GM18520 (cell line): ENCODE measurements at regions not wholly inside any gene's neighbourhood (a gene's known extent, or its start where the extent isn't known, plus 50 kb on each side); places are given as distances from the start of the nearest gene placed in this dataset.

ENCODE experiments used
- ATAC-seq: cut with Tn5 transposase; IDR thresholded peaks from one replicate; pipeline ENCODE4 v1.9.1; 2021; ENCODE audit not compliant: unreplicated experiment

DNA sequence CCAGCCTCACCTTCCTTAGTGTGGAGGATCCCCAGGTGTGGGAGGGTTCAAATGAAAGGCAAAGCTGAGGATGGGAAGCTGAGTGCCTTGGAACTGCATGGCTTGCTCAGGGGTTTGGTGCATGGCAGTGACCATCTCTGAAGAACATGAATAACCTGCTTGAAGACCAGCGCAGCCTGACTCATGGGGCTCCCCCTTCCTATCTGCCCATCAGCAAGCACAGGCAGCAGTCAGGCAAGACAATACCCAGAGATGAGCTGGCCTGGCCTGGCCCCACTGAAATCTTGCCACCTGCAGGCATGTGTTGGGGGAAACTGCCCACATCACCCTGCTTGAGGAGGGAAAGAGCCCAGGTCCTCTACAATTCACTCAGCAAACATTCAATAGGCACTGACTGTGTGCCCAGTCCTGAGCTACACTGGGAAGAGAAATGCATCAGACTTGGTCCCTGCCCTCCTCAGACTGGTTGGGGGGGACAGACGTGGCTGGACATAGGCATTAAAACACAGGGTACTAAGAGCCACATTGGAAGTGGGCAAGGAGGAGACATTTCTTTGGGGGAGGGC is 105.0 kb upstream of the ALDH1B1 start:
- no peak for ATAC-seq

DNA sequence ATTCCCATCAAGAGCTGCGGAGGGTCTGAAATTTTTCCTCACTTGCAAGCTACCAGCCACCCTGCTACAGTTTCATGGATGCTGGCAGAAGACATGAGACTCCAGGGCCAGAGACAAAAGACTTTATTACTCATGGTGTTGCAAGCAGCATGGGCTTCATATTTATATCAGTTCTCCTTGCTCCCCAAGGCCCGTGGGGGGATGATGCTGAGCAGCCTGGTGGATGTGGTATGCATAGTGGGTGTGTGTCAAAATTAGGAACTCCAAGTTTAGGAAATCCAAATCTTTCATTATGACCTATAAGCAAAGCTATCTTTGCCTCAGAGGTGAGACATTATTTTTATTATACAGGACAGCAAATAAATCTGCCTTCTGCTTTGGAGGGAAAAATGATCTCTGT is 105.7 kb upstream of the ALDH1B1 start:
- no peak for ATAC-seq

DNA sequence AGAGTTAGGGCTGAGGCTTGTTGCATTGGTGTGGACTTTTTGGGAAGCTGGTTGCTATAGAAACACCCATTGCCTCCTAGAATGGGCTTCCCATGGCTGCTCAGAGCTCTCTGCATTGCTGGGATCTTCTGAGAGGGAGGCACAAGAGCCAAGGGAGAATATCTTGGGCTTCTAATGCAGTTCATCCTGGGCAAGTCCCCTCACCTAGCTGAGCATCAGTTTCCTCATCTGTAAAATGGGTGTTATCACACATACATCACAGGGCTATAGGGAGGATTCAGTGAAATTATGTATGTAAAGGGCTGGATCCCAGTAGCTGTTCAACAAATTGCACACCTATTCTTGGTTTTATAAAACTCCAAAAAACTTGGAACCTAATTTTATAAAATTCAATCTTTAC is 106.1 kb upstream of the ALDH1B1 start:
- ATAC-seq = no peak

DNA sequence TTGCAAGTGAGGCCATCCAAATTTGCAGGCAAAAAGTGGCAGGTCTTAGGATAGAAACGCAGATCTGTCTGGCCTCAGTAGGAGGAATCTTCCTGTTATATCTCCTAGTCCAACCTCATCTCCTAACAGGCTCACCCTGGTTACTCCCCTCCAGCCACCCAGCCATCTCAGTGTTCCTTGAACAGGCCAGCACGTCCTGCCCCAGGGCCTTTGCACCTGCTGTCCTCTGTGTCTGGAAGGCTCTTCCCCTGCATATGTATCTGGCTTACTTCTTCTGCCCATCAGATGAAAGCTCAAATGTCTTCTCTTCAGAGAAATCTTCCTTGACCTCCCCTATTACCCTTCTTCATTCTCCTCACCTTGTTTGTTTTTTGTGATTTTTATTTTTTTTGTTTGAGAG is 107.3 kb upstream of the ALDH1B1 start:
- ATAC-seq = no peak

DNA sequence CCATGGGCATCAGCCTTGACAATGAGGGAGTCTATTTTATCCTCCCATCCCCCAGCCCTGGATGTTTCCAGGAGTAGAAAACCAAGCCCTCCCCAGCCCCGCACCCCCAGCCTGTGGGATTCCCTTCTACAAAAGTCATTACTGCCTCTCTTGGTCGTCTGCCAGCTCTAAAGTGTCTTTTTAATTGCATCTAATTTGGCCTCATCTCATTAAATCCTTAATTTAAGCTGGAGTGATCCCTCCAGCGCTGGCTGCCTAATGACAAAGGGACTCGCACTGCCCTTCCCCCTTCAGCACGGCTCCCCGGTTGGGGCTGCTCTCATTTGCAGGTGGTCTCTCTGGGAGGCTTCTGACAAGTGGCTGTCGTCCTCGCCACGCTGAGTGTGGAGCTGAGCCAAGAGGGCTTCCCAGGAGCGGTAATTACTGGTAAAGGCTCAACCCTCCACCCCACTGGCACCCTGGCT is 107.9 kb upstream of the ALDH1B1 start:
- ATAC-seq = no peak

DNA sequence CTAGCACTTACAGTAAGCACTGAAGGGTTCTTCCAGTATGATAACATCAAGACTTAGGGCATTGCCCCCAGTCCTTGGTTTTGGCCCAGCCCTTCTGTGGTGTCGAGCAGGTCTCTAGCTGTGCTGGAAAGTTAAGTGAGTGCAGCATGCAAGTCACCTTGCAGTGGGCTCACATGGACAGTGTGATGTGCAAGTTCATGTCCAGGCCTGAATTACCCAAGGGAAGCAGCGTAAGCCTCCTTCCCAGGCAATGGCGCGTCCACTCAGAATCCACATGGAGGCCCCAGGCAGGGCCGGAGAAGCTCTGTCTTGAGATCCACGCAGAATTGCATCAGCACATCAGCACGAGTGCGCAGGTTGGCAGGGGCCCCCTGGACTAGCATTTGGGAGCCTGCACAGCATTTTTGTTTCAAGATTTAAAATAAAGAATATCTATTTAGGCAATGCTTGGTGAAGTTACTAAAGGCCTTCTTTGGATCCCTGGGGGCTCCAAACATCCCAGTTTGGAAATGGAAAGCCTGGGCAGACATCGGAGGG is 108.4 kb upstream of the ALDH1B1 start:
- ATAC-seq = no peak

DNA sequence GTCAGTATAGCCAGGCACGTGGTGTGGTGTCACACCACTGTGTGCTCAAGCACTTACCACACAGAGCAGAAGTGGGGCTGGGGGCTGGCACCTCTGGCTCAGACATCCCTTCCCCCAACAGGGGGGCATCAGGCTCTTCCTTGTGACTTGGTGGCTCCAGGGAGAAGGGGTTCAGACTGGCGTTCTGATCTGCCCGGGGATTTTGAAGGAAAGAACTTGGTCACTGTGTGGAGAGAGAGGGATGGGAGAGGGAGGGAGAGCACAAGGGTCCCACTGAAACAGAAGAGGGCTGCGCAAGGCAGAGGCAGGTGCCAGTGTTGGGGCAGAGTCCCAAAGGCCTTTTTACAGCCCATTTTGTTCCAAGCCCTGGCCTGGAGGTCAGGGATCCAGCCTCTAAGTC is 109.7 kb upstream of the ALDH1B1 start:
- no peak for ATAC-seq

DNA sequence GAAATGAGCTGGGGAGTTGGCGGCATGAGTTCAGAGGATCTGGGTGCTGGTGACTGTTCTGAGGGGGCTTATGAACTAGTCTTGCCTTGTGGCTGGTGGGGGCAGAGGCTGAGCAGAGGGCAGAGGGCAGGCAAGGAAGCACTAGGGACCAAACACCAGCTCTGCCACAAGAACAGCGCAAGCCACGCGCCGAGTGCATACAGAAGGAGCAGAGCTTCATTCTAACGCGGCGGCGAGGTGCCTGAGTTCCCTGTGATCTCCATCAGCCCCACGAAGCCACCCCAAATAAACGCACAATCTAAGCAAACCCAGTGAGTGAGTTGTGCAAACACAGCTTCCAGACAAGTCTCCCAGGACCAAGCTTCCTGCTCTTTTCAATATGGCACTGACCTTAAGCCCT is 110.6 kb upstream of the ALDH1B1 start:
- ATAC-seq = no peak

DNA sequence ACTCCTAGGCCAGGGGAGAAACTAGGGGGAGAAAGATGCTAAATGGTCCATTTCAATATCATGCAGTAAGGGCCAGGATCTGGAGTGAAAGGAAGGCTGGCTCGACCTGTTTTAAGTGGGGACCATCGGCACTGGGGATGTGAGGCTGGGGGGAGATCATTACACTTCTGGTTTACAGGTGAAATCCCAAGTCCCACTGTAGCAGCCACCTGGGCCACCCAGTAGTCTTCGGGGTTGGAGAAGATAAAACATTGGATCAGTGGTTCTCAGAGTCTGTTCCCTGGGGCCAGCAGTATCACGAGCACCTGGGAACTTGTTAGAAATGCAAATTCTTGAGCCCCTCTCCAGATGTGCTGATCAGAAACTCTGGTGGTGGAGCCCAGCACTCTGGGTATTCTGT is 111.3 kb upstream of the ALDH1B1 start:
- ATAC-seq = no peak

DNA sequence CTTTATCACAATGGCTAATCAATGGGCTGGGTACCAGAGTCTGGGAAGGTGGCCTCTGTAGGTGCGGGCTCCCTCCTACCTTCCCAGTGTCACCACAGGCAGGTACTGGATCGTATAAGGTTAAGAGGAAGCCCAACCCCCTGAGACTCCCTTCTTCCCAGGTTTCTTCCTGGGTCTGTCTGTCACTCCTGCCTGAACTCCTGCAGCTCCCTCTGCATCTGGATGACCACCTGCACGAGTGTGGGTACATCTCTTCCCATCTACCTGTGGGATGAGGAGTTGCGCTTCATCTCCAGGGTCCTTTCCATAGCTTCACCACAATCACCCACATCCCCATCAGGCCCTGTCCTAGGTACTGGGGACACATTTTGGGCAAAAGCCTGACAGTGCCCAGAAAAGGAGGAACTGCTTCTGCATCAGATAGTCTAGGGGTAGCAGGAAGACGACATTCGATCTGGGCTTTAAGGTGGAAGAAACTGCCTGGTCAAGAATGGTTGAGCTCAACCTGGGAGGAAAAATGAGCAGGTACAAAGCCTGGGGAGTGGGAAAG is 112.2 kb upstream of the ALDH1B1 start:
- no peak for ATAC-seq

DNA sequence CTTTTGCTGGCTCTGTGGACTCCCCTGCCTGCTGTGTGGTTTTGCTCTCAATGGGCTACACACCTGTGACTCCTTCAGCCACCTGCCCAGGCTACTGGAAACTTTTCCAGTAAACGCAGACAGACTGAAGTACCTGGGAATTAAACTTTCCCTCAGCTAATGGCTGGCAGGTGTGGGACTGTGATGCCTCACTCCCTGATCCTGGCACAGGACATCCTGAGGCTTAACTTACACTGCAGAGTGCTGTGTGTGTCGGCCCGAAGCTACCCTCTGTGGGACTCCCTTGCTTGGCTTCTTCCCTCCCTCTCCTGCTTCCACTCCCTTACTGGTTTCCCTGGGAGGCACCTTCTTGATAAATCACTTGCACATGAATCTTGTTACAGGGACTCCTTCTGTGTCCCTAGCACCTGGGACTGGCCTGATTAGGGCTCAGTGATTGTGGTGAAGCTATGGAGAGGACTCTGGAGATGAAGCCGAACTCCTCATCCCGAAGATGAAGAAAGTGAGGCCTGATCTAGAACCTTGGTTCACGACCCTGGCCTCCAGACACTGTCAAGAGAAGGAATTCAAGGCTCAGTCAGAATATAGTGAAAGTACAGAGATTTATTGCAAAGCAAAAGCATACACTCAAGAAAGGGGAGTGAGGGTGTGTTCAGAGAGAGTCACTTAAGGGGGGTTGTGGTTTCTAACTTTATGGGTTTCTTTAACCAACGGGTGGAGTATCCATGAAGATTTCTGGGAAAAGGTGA is 113.4 kb upstream of the ALDH1B1 start:
- no peak for ATAC-seq

DNA sequence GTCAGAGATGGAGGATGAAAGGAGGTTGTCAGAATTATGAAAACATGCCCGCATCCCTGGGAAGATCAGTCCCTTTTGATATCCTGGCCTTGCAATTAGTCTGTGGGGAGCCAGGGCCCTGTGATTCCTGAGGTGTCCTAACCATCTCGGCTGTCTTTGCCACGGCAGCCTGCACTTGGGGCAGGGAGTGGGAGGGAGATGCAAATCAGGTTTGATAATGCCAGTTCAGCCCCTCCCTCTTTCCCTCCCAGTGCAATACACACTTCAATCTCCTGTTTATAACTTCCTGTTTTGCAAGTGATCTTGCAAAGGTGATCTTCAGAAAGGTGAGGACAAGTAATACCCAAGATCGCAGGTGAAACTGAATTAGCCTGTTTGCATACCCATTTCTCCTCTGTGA is 114.0 kb upstream of the ALDH1B1 start:
- no peak for ATAC-seq

DNA sequence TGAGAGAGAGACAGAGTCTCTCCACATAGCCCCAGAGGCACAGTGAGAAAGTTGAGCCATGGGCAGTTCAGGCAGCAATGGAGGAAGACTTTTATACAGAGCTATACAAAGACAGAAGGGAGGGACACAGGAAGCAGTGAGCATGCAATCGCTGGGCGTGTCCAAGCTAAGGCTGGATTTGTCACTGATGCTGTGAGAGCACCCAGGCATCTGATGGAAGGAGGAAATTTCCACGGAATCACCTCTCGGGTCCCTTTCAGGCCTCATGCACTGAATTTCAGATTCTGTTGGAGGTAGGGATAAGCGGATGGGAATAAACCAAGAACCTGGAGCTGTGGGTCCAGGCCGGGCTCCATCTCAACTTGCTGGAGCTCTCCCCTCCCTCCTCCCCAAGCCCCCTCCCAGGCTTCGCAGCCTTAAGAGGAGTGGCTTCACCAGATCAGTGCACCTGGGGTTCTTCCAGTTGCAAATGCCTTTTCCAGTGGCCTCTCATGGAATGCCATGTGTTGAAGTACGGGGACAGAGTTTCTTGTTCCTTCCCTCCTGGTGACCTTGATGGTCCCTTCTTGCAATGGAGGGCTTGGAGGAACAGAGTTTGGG is 114.8 kb upstream of the ALDH1B1 start:
- ATAC-seq = no peak

DNA sequence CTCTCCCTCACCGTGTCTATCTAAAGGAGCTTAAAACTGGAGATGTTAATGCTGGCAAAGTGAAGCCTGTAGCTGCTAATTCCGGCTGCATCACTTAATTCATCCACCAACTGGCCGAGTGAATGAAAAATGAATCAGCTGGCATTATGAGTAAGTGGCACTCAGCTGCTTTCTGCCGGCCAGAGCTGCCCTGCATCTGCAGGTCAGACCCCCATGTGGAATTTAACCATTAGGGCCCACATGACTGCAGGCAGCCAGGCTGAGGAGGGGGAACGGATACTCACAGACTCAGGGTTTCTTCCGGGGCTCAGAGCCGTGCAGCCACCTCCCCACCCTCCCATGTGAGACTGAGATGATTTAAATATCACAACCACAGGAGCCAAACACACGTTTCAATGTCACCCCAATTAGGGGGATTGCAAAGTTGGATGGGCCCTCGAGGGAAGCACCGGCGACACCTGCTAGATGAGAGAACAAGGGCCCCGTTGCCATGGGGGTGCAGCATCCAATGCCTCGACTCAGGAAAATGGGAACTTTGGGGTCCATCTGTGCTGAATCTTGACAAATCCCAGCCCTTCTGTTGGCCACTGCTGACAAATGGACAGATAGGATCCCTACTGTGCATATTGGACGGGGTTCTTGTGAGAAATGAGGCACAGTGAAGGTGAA is 115.6 kb upstream of the ALDH1B1 start:
- ATAC-seq = no peak

DNA sequence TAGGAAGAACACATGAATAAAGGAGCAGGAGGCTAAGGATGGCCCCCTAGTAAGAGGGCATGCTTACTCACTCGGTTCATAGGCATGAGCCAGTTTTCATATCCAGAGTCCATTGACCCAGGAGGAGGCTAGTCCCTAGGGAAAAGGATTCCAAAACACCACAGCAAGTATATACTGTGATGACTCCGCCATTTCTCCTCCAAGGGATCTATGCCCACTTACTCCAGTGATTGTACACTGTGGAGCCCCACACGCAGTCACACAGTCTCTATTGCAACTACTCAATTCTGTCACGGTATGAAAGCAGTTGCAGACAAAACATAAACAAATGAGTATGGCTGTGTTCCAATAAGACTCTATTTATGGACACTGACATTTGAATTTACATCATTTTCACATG is 117.7 kb upstream of the ALDH1B1 start:
- ATAC-seq = no peak

DNA sequence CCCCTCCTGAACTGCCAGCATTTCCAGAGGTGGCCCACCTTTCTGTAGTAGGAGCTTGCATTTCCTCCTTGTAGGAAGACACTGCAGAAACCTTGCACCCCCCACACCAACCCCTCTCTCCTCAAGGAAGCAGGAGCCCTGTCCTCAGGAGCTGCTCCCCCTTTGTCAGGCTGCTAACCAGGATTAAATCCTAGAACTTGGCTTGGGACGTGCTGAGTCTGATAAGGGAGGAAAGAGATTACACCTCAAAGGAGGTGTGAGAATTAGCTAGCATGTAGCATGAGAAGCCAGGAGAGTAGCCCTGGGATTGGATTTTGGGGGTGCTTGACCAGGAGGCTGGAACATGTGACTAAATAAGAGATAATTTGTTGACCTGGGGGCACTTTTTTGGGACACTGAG is 119.8 kb upstream of the ALDH1B1 start:
- no peak for ATAC-seq

DNA sequence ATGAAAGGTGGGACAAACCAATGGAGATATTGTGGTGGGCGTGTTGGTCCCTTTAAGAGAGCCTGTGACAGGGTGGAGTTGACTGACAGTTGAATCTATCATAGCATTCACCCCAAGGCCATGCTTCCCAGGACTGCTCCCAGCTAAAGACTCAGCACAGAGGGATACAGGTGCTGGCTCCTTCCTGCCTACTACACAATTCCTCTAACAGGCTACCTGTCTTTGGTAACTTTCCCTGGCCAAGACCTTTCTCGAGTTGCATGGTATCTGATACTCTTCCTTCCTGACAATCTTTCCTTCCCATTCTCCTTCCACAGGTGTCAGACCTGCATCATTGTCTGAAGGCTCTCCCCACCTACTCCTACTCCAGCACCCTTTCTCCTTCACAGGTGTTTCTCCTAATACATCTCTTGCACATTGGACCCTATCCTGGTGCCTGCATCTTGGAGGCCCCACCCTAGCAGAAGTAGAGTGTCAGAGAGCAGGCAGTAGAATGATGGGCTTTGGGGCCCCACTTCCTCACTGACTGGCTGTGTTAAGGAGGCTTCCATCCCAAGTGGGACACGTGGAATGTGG is 120.7 kb upstream of the ALDH1B1 start:
- no peak for ATAC-seq

DNA sequence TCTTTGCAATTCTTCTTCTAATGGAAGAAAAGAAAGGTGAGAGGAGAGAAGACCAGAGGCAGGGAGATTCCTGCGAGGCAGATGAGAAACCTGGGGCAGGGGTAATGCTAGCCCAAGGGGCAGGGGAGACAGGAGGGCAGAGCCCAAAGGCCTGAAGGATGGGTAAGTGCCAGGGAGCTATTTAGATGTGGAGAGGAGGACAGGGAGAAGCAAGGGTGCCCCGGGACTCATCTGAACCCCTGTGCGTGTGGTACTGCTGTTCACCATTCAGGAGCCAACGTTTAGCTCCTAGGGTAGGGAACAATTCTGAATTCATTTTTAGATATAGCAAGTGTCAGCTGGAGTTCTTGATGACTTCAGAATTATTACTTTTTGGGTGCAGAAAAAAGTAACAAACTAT is 122.7 kb upstream of the ALDH1B1 start:
- no peak for ATAC-seq

DNA sequence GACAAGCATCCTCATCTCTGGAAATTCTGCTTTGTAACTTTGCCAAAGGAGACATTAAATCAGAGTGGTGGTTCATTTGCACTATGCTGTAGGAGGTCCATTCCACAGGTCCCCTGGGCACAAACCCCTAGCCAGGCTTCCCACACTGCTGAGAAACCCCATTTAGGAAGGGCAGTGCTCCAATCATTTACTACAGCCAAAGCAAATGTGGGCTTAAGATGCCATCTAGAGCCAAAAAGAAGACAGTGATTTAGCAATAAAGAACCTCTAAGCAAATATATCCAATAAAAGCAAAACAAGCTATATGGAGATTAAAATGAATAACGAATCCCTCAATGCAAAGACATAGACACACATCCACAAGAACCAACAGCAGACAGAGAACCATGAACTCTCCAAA is 129.0 kb upstream of the ALDH1B1 start:
- no peak for ATAC-seq

DNA sequence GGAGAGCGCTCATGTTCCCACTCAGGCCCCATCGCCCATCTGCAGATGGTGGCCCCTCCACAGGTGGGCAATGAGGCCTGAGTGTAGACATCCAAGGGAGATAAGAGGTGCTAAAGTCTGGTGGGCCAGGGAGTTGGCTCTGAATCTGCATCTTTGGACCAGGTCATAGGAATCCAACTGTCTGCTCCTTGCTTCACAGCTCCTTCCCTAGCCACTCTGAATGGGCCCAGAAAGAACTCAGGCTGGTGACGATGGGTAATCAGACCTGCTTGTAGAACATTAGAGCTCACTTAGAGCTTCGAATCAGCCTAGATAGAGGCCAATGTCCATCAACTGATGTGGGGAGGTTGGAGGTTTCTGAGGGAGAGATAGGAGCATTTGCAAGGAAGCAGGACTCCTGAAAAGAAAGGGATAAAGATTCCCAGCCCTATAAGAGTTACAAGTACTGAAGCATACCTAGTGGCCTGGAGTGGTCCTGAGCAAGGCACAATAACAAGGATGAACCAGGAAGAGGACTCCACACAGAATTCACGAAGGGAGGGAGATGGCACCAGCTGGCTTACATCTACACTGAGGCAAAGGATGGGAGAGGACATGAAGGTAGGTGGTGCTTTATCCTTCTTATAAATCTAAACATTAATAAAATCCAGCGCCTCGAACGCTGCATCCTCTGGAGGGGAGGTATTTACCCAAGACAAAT is 132.8 kb upstream of the ALDH1B1 start:
- no peak for ATAC-seq

DNA sequence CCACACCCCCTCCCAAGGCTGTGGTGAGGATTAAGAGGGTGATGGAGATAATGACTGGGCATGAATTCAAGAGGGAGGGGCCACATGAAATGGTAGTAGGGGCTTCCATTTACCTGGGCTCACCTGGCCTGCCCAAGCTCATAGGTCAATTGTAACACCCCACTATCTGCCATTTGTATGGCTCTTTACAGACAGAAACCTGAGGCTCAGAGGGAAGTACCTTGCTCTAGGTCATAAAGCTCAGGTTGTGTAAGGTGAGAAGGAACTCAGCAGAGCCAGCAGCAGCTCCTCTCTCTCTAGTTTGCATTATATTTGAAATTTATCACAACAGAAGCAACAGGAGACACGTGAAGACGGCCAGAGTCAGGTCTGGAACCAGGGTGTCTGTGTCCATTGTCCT is 133.4 kb upstream of the ALDH1B1 start:
- no peak for ATAC-seq
